Epithelial cell of esophagus (primary cell): ENCODE measurements at regions not wholly inside any gene's neighbourhood (a gene's known extent, or its start where the extent isn't known, plus 50 kb on each side); places are given as distances from the start of the nearest gene placed in this dataset.

ENCODE experiments used
- DNase-seq: peaks from one replicate; pipeline ENCODE4 v3.0.0; 2010; ENCODE audit warnings: low read depth
- H3K4me3 ChIP-seq: 2 replicates; pipeline ENCODE4 v1.5.1; 2011; ENCODE audit warnings: mild to moderate bottlenecking, low read length, control low read depth
- CTCF ChIP-seq: IDR thresholded peaks from 2 replicates; pipeline ENCODE4 v1.5.1; 2011; ENCODE audit warnings: low read depth, mild to moderate bottlenecking, low read length, control low read depth, inconsistent platforms; ENCODE audit not compliant: insufficient read depth; ENCODE audit errors: missing control alignments

GRCh38 chr1:220335668-220336067 lies 63.4 kb upstream of the RAB3GAP2 start:
- H3K4me3 ChIP-seq, result no peak overlapping the region
- no peak for TF ChIP-seq CTCF
- peak; percentile 18 for DNase-seq

- no peak for TF ChIP-seq CTCF
- no peak for DNase-seq
- no peak overlapping the region for H3K4me3 ChIP-seq
Measured at GRCh38 chr1:220331318-220331717, 59.1 kb upstream of the RAB3GAP2 start.

- no peak for TF ChIP-seq CTCF
- no peak overlapping the region for H3K4me3 ChIP-seq
- peak; percentile 25 for DNase-seq
Measured at GRCh38 chr1:220330265-220330664, 58.0 kb upstream of the RAB3GAP2 start.

GRCh38 chr1:220327106-220327505 lies 54.9 kb upstream of the RAB3GAP2 start:
- TF ChIP-seq CTCF, result no peak

GRCh38 chr1:220326578-220326977 lies 54.3 kb upstream of the RAB3GAP2 start:
- DNase-seq, result peak; percentile 83
- no peak overlapping the region for H3K4me3 ChIP-seq
- no peak for TF ChIP-seq CTCF

More at GRCh38 chr1:220327106-220327505, 54.9 kb upstream of the RAB3GAP2 start:
- H3K4me3 ChIP-seq, result no peak overlapping the region
- DNase-seq, result no peak

GRCh38 chr1:220325306-220325995 lies 53.2 kb upstream of the RAB3GAP2 start:
- TF ChIP-seq CTCF, result no peak
- DNase-seq, result peak; percentile 56

GRCh38 chr1:220323717-220324116 lies 51.5 kb upstream of the RAB3GAP2 start:
- H3K4me3 ChIP-seq, result no peak overlapping the region
- no peak for DNase-seq
- no peak for TF ChIP-seq CTCF

More at GRCh38 chr1:220325306-220325995, 53.2 kb upstream of the RAB3GAP2 start:
- no peak overlapping the region for H3K4me3 ChIP-seq
